IMR-90 (cell line): ENCODE measurements at regions not wholly inside any gene's neighbourhood (a gene's known extent, or its start where the extent isn't known, plus 50 kb on each side); places are given as distances from the start of the nearest gene placed in this dataset.

Source experiments
- ATAC-seq: fragments of 200-7000 bp; cut with Tn5 transposase; 2 replicates; pipeline ENCODE4 v1.9.1; 2020; ENCODE audit warnings: low read depth, mild to moderate bottlenecking, moderate library complexity
- BruUV-seq: library from RNA; stranded (reverse); fragments of 400-500 nt; replicated peaks from 2 replicates; lab custom pipeline; 2021; lab: Mats Ljungman, UMichigan
- CTCF ChIA-PET: fragments of 300-600 bp; formaldehyde crosslinking; extraction: SDS; loops from one replicate; lab custom pipeline; 2021; ENCODE audit warnings: antibody characterized with exemption; lab: Yijun Ruan, JAX
- POLR2A ChIA-PET: fragments of 300-600 bp; sonication (Branson Sonifier 250); formaldehyde crosslinking; loops from one replicate; lab custom pipeline; 2022; ENCODE audit warnings: antibody characterized with exemption; ENCODE audit not compliant: unreplicated experiment; lab: Charles Lee
- DNase-seq: peaks from one replicate; pipeline ENCODE4 v3.0.0; 2013
- H2AFZ ChIP-seq: replicated peaks from 2 replicates; pipeline ENCODE3; 2013; ENCODE audit warnings: low read length, mild to moderate bottlenecking; ENCODE audit not compliant: poor library complexity
- H2AK5ac ChIP-seq: 2 replicates; pipeline ENCODE4 v1.6.1; 2013; ENCODE audit warnings: low read depth, low read length, inconsistent platforms
- H2AK9ac ChIP-seq: replicated peaks from 2 replicates; pipeline ENCODE3; 2013; ENCODE audit warnings: mild to moderate bottlenecking, low read depth, low read length, moderate library complexity; ENCODE audit not compliant: poor library complexity
- H2BK120ac ChIP-seq: 2 replicates; pipeline ENCODE4 v1.6.1; 2013; ENCODE audit warnings: low read depth, low read length, inconsistent platforms
- H2BK15ac ChIP-seq: 3 replicates; pipeline ENCODE4 v1.6.1; 2013; ENCODE audit warnings: low read depth, low read length, inconsistent platforms
- H2BK20ac ChIP-seq: 2 replicates; pipeline ENCODE4 v1.6.1; 2013; ENCODE audit warnings: low read depth, mild to moderate bottlenecking, inconsistent platforms, low read length, moderate library complexity
- H2BK5ac ChIP-seq: 2 replicates; pipeline ENCODE4 v1.6.1; 2013; ENCODE audit warnings: mild to moderate bottlenecking, low read depth, low read length, inconsistent platforms; ENCODE audit not compliant: poor library complexity, severe bottlenecking
- H3K14ac ChIP-seq: replicated peaks from 2 replicates; pipeline ENCODE4 v1.6.1; 2013; ENCODE audit warnings: low read depth, low read length, inconsistent platforms
- H3K18ac ChIP-seq: 2 replicates; pipeline ENCODE4 v1.6.1; 2013; ENCODE audit warnings: low read depth, low read length, control low read depth
- H3K23ac ChIP-seq: 2 replicates; pipeline ENCODE4 v1.6.1; 2013; ENCODE audit warnings: low read depth, low read length, inconsistent platforms
- H3K27ac ChIP-seq: 2 replicates; pipeline ENCODE4 v1.5.1; 2013; ENCODE audit warnings: mild to moderate bottlenecking, control low read depth, low read length; ENCODE audit not compliant: insufficient read depth
- H3K27me3 ChIP-seq: 2 replicates; pipeline ENCODE4 v1.6.1; 2013; ENCODE audit warnings: low read length; ENCODE audit not compliant: control insufficient read depth, insufficient read depth
- H3K36me3 ChIP-seq: 2 replicates; pipeline ENCODE4 v1.6.1; 2013; ENCODE audit warnings: low read length, mixed read lengths; ENCODE audit not compliant: control insufficient read depth, insufficient read depth
- H3K4ac ChIP-seq: 2 replicates; pipeline ENCODE4 v1.6.1; 2013; ENCODE audit warnings: low read depth, low read length, inconsistent platforms
- H3K4me1 ChIP-seq: 2 replicates; pipeline ENCODE4 v1.6.1; 2013; ENCODE audit warnings: low read length, mixed read lengths; ENCODE audit not compliant: control insufficient read depth, insufficient read depth
- H3K4me2 ChIP-seq: 2 replicates; pipeline ENCODE4 v1.6.1; 2013; ENCODE audit warnings: low read depth, mild to moderate bottlenecking, control low read depth, low read length, moderate library complexity
- H3K4me3 ChIP-seq: 2 replicates; pipeline ENCODE4 v1.5.1; 2013; ENCODE audit warnings: low read depth, mild to moderate bottlenecking, control low read depth, low read length, moderate library complexity; ENCODE audit not compliant: insufficient read depth
- H3K56ac ChIP-seq: 2 replicates; pipeline ENCODE4 v1.6.1; 2013; ENCODE audit warnings: low read length, inconsistent platforms; ENCODE audit not compliant: insufficient read depth; ENCODE audit errors: extremely low read depth
- H3K79me1 ChIP-seq, 2 experiments: 2 replicates each; pipeline ENCODE4 v1.6.1; 2013; ENCODE audit warnings: low read length in 2 of 2, inconsistent platforms in 1 of 2, low read depth in 1 of 2
- H3K9ac ChIP-seq: 2 replicates; pipeline ENCODE4 v1.6.1; 2013; ENCODE audit warnings: low read depth, low read length, control low read depth
- H3K9me1 ChIP-seq: 2 replicates; pipeline ENCODE4 v1.6.1; 2013; ENCODE audit warnings: low read length, inconsistent platforms; ENCODE audit not compliant: insufficient read depth
- H3K9me3 ChIP-seq: 2 replicates; pipeline ENCODE4 v1.6.1; 2013; ENCODE audit warnings: low read length; ENCODE audit not compliant: control insufficient read depth, insufficient read depth
- H4K20me1 ChIP-seq: 2 replicates; pipeline ENCODE4 v1.6.1; 2013; ENCODE audit warnings: low read length, inconsistent platforms; ENCODE audit not compliant: insufficient read depth
- H4K5ac ChIP-seq: 2 replicates; pipeline ENCODE4 v1.6.1; 2013; ENCODE audit warnings: mild to moderate bottlenecking, low read depth, low read length, control low read depth
- H4K8ac ChIP-seq, 2 experiments: 2 replicates each; pipeline ENCODE4 v1.6.1; 2013; ENCODE audit warnings: low read depth in 2 of 2, low read length in 2 of 2, control low read depth in 1 of 2, inconsistent platforms in 1 of 2
- H4K91ac ChIP-seq: 2 replicates; pipeline ENCODE4 v1.6.1; 2013; ENCODE audit warnings: low read depth, low read length, inconsistent platforms; ENCODE audit not compliant: insufficient read depth
- CHD1 ChIP-seq: IDR thresholded peaks from 2 replicates; pipeline ENCODE4 v1.6.1; 2012; ENCODE audit warnings: low read depth, low read length, improper control_type of control experiment
- MAFK ChIP-seq: IDR thresholded peaks from 2 replicates; pipeline ENCODE4 v1.6.1; 2012; ENCODE audit warnings: low read depth, low read length, improper control_type of control experiment
- MAZ ChIP-seq: IDR thresholded peaks from 2 replicates; pipeline ENCODE4 v1.6.1; 2012; ENCODE audit warnings: low read depth, mild to moderate bottlenecking, low read length, improper control_type of control experiment, moderate library complexity, borderline replicate concordance
- POLR2A ChIP-seq: IDR thresholded peaks from 2 replicates; pipeline ENCODE4 v1.6.1; 2012; ENCODE audit warnings: mild to moderate bottlenecking, low read depth, low read length
- RAD21 ChIP-seq: IDR thresholded peaks from 2 replicates; pipeline ENCODE4 v1.6.1; 2012; ENCODE audit warnings: low read length, improper control_type of control experiment
- RCOR1 ChIP-seq: IDR thresholded peaks from 2 replicates; pipeline ENCODE4 v1.6.1; 2012; ENCODE audit warnings: mild to moderate bottlenecking, low read length, improper control_type of control experiment; ENCODE audit not compliant: insufficient replicate concordance
- RFX5 ChIP-seq: IDR thresholded peaks from 2 replicates; pipeline ENCODE4 v1.8.0; 2012; ENCODE audit warnings: low read depth, mild to moderate bottlenecking, low read length, moderate library complexity
- WGBS, 2 experiments: methylation state at CpG; one replicate each; pipeline versions ENCODE4 v1.1.5 to v1.1.7; 2013; ENCODE audit warnings: missing lambda C conversion rate in 2 of 2; ENCODE audit not compliant: insufficient read length in 1 of 2; ENCODE audit errors: extremely low coverage in 2 of 2; 5-methylcytosine and 5-hydroxymethylcytosine counted together
- dilution Hi-C: fragments of 300-500 bp; cut with HindIII; formaldehyde crosslinking; loops from one replicate; pipeline ENCODE4 v1.14.3; 2018; ENCODE audit warnings: low sequenced_read_pairs; ENCODE audit not compliant: unreplicated experiment
- in situ Hi-C: fragments of 300-500 bp; cut with MboI; formaldehyde crosslinking; loops from 3 replicates; pipeline ENCODE4 v1.14.3; 2019; ENCODE audit warnings: low sequenced_read_pairs, inconsistent platforms, mixed read lengths
- intact Hi-C: fragments of 100-400 bp; cut with micrococcal nuclease; formaldehyde crosslinking; loops from 2 replicates; pipeline ENCODE4 v1.10.0; 2022
- TF ChIP-seq, protein P1 (sequence below): conservative IDR thresholded peaks from 2 replicates; pipeline ENCODE4 v1.5.1; 2012; ENCODE audit warnings: mild to moderate bottlenecking, low read depth, low read length, improper control_type of control experiment
- TF ChIP-seq, protein P2 (sequence below): fragments of 150-350 bp; IDR thresholded peaks from 2 replicates; pipeline ENCODE4 v1.6.1; 2016; ENCODE audit warnings: low read depth, mild to moderate bottlenecking, low read length, moderate library complexity, borderline replicate concordance
- TF ChIP-seq, protein P3 (sequence below): fragments of 150-350 bp; IDR thresholded peaks from 2 replicates; pipeline ENCODE4 v1.6.1; 2017; ENCODE audit warnings: mild to moderate bottlenecking, antibody characterized with exemption, low read length, low read depth

DNA sequence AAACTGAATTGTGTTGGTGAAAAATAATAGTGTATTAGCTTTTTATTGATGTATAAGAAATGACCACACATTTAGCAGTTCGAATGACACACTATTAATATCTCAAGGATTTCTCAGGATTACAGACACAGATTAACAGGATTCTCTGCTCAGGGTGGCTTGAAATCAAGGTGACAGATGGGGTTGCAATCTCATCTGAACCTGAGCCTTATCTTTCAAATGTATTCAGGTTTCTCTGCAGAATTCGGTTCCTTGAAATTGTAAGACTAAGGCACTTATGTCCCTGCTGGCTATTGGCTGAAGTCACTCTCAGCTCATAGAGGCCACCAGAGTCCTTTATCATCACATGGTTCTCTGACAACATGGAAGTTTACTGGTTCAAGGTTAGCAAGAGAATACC, 1780.1 kb downstream of the ARAP2 start:
- no peaks in the 10 kb centered on the region for H3K4me1 ChIP-seq
- H4K91ac ChIP-seq = no peak overlapping the region
- no peaks in the 10 kb centered on the region for H3K9me1 ChIP-seq
- no peaks in the 10 kb centered on the region for H3K27me3 ChIP-seq
- no peaks in the 10 kb centered on the region for H3K36me3 ChIP-seq
- H3K4me3 ChIP-seq = no peak overlapping the region
- no peak overlapping the region for H3K4ac ChIP-seq
- intact Hi-C loops (no loop called here), in situ Hi-C loops (no loop called here), dilution Hi-C loops (no loop called here)
- no peaks in the 10 kb centered on the region for H3K79me1 ChIP-seq
- no peak overlapping the region for H3K14ac ChIP-seq
- H2BK120ac ChIP-seq = no peak overlapping the region
- WGBS, 2 experiments = no CpG with 5 or more reads among the region's 2 CpGs
- H3K4me2 ChIP-seq = no peak overlapping the region
- H2BK15ac ChIP-seq = no peak overlapping the region
- no peak overlapping the region for H4K8ac ChIP-seq
- no peaks in the 10 kb centered on the region for H3K9me3 ChIP-seq
- CTCF ChIA-PET = no interaction called here
- no peak overlapping the region for H3K9ac ChIP-seq
- no peak overlapping the region for H3K56ac ChIP-seq
- no peak overlapping the region for H3K18ac ChIP-seq
- POLR2A ChIA-PET = no interaction called here
- TF ChIP-seq, protein P1, sequence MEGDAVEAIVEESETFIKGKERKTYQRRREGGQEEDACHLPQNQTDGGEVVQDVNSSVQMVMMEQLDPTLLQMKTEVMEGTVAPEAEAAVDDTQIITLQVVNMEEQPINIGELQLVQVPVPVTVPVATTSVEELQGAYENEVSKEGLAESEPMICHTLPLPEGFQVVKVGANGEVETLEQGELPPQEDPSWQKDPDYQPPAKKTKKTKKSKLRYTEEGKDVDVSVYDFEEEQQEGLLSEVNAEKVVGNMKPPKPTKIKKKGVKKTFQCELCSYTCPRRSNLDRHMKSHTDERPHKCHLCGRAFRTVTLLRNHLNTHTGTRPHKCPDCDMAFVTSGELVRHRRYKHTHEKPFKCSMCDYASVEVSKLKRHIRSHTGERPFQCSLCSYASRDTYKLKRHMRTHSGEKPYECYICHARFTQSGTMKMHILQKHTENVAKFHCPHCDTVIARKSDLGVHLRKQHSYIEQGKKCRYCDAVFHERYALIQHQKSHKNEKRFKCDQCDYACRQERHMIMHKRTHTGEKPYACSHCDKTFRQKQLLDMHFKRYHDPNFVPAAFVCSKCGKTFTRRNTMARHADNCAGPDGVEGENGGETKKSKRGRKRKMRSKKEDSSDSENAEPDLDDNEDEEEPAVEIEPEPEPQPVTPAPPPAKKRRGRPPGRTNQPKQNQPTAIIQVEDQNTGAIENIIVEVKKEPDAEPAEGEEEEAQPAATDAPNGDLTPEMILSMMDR = no peak
- TF ChIP-seq MAFK = no peak
- no peak for TF ChIP-seq RFX5
- no peak for TF ChIP-seq POLR2A
- TF ChIP-seq, protein P2, sequence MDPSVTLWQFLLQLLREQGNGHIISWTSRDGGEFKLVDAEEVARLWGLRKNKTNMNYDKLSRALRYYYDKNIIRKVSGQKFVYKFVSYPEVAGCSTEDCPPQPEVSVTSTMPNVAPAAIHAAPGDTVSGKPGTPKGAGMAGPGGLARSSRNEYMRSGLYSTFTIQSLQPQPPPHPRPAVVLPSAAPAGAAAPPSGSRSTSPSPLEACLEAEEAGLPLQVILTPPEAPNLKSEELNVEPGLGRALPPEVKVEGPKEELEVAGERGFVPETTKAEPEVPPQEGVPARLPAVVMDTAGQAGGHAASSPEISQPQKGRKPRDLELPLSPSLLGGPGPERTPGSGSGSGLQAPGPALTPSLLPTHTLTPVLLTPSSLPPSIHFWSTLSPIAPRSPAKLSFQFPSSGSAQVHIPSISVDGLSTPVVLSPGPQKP = no peak
- TF ChIP-seq, protein P3, sequence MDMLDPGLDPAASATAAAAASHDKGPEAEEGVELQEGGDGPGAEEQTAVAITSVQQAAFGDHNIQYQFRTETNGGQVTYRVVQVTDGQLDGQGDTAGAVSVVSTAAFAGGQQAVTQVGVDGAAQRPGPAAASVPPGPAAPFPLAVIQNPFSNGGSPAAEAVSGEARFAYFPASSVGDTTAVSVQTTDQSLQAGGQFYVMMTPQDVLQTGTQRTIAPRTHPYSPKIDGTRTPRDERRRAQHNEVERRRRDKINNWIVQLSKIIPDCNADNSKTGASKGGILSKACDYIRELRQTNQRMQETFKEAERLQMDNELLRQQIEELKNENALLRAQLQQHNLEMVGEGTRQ = no peak
- no peak for TF ChIP-seq RCOR1
- TF ChIP-seq CHD1 = no peak
- TF ChIP-seq RAD21 = no peak
- no peak for TF ChIP-seq MAZ
- H2AK9ac ChIP-seq = no peak overlapping the region
- BruUV-seq = no TSS peak
- no peak overlapping the region for H2AFZ ChIP-seq
- no peaks in the 10 kb centered on the region for H4K20me1 ChIP-seq
- H2BK20ac ChIP-seq = no peak overlapping the region
- DNase-seq = no peak
- H2BK5ac ChIP-seq = no peak overlapping the region
- no peak overlapping the region for H4K5ac ChIP-seq
- H3K27ac ChIP-seq = no peak overlapping the region
- no peak overlapping the region for H3K23ac ChIP-seq
- ATAC-seq = no peak
- no peak overlapping the region for H2AK5ac ChIP-seq
